HG03039 (cell line): ENCODE measurements at regions not wholly inside any gene's neighbourhood (a gene's known extent, or its start where the extent isn't known, plus 50 kb on each side); places are given as distances from the start of the nearest gene placed in this dataset.

Experiments used
- ATAC-seq: cut with Tn5 transposase; IDR thresholded peaks from one replicate; pipeline ENCODE4 v1.9.1; 2021; ENCODE audit warnings: mild to moderate bottlenecking, moderate library complexity; ENCODE audit not compliant: unreplicated experiment

DNA sequence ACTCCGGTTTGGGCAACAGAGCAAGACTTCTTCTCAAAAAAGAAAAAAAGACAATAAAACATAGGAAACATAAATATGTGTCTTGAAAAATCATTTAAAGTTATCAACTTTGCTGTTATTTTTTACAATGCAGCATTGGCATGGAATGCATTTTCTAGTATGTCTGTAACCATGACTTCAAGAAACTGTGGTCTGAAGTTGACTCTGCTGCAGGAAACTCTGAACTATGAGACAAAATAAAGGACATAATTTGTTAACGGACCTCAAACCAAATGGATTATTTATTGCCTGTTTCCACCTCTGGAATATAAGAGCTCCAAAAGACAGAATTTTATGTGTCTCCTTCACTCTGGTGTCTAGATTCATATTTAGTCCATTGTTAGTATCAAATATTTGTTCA lies 79.1 kb downstream of the TRIB2 start:
- ATAC-seq: no peak

DNA sequence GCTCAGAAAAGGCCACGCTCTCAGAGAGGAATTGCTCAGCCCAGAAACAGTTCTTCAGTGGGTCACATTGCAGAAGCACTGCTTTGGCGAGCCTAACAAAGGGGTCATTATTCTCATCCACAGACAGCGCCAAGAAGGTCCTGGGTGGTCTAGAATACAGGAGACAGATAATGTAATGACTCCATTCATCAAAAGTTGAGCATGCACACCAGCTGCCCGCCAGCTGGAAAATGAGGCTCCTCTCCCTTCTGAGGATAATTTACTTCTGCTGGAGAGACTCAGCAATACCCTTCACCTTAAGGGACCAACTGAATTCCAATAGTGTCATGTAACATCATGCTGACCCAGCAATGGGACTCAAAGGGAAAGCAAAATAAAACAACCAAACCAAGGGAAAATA lies 79.9 kb downstream of the TRIB2 start:
- no peak for ATAC-seq

DNA sequence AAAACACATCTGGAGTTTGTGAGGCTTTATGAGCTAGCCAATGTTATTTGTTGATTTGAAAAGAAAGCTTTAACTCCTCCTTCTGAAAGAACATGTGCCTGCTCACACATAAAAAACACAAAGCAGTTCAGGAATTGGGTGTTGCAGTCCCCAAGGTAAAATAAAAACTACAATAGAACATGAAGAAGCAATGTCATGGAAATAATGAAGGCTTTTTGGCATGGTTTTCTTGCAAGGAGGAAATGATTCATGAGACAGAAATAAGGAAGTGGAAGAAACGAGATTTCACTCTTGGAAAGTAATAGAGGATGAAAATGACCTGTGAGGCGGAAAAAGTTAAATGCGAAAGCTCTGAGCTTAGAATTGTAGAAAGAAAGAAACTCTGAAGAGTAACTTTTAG lies 81.1 kb downstream of the TRIB2 start:
- ATAC-seq: no peak

DNA sequence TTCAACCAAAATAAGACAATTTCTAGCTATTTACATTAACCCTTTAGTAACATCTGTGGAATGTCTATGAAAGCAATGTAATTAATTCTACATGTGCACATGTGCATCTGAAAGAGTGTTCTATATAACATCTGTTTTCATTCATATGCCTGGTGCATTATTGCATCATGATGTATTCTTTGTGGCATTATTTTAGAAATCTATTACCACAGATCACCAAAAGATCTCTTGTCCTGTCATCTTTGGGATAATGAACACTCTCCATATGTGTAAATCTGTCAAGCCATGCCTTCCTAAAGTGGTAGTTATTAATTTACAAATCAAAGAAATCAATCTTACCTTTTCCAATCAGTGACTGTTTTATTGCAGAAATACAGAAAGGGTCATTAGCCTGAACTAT lies 86.9 kb downstream of the TRIB2 start:
- no peak for ATAC-seq

DNA sequence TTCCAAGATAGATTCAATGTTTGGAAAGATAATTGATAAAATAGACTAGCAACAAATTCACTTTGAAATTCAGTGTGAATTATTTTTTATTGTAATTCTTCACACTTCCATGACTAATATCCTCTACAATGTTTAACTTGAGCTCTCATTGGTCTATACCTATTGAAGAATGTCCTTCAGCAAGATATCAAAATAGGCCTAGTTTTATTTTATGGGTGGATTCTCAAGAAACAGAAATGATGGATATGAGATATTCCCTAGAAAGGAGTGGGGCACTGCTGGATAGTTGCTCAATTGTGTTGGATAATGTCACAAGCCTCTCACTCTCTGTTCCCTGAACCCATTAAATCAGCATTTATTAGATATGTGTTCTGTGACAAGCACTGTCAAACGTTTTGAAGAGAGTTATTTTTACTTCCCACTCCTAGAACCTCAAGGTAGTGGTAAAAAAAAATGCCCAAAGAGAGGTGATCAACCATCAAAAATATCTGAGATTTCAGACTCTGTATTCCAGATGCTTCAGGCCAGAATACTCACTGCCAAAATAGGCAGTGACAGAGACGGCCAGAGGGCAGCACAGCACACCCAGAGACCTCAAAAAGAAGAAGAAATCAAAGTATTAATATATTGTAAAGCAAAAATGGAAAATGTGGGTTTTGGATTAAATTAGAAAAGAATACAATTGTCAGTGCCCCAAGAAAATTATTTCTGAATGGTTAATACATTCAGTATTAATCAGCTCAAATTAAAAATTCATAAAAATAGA lies 87.5 kb downstream of the TRIB2 start:
- ATAC-seq: no peak

DNA sequence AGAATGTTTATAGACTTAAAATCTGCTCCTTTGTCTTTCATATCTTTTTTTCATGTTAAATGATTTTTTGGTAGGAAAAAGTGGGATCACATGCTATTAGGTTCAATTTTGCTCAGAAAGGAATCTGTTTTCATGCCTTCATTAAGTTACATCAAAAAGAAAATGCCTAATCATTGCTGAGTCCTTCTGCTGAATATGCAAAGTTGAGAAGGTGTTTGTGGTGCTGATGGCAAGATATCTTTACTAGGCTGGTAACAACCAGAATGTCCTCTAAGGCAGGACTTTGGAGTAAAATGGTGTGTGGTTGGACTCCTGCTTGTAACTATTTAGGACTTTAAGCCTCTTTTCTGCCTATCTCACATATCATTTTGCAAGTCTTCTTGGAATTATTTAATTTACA lies 88.3 kb downstream of the TRIB2 start:
- no peak for ATAC-seq

DNA sequence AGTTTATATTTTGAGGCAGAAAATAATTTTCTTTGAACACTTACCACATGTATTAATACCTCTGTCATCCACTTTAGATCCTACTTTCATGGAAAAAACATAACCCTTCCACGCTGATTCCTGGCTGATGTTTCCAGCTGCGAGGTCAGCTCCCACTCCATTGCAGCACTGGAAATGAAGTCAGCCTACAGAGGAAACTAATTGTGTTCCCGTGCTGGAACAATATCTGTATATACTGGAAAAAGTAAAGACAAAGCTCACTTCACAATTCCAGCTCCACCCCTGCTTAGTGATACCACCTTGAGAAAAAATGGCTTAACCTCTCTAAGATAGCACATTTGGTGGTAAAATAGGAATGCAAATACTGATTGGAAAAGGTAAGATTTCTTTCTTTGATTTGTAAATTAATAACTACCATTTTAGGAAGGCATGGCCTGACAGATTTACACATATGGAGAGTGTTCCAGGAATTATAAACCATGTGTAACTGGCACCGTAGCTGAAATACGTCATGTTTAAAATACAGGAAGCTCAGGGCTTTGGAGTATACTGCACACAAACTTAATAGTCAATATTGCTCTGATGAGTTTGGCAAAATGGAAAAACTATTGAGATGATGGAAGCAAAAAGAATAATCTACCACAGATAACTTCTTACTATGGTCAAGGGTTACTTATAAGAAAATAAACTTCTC lies 90.0 kb downstream of the TRIB2 start:
- ATAC-seq: no peak

DNA sequence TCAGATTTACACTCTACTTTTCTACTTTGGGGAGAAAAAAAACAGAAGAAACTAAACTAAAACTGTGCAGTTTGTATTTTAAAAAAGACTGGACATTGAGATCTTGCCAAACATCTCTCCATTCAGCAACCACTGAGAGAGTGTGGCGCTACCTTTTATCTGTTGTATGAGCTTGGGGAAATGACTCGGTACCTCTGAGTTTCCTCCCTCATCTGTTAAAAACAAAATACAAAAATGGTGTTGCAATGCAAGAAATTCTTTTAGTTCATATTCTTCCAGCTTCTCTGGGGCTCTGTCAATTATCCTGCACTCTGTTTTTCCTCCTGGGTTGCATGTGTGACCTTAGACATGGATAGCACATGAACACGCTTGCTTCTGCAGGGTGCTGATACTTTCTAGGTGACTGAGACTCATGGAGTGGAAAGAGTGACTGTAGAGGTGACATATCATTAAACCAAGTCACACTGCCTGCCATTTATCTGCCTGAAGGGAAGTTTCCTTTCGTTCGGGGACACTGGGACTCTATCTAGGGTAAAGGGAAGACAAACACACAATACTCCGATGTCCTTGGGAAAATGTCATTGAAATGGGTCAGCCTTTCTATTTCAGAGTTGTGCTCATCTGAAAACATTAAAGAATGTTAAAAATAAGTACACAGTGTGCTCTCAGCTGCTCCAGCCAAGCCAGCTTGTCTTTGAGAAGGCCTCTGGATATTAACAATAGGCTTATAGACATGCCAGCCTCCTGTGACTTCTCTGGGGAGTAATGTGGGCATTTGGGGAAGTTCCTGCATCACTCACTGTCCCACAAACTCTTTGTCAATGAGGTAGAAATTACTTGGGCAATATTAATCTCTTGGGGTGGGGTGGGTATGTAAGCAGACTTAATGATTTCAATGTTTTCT lies 91.4 kb downstream of the TRIB2 start:
- ATAC-seq: no peak

DNA sequence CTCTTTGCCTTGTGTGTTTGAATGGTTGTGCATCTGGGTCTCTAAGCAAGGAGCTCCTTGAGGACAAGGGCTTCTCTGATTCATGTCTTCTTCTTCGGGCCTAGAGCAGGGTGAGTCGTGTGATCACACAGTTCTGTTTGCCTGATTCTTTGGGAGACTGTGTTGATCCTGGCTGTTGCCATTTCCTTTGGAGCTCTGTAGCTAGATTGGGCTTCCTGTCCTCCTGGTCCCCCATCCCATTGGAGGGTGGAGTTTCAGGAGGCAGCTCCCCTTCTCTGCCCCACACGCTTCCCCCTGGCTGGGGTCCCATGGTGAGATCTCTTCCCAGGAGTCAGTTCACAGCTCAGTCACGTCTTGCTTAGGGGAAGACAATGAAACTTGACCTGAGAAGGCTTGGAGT lies 92.8 kb downstream of the TRIB2 start:
- no peak for ATAC-seq

DNA sequence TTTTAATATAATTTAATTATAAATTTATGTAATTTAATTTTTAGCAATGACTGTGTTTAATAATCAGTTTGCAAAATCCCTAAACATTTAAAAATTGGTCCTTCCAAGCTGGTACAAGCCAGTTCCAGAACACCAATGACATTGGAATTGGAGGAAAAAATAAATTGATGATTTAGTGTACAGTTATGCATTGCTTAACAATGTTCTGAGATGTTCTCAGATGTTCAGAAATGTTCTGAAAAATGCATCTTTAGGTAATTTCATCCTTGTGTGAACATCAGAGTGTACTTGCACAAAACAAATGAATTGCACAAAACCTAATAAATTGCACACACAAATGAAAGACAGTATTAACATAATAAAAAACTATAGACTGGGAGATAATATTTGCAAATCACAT lies 95.2 kb downstream of the TRIB2 start:
- no peak for ATAC-seq

DNA sequence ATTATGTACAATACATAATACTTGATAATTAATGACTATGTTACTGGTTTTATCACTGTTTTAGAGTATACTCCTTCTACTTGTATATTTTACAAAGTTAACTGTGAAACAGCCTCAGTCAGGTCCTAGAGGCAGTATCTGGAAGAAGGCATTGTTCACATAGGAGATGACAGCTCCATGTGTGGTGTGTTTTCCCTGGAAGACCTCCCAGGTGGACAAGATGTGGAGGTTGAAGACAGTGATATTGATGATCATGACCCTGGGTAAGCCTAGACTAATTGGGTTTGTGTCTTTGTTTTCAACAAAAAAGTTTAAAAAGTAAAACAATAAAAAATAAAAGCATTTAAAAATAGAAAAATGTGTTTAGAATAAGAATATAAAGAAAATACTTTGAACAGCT lies 96.4 kb downstream of the TRIB2 start:
- no peak for ATAC-seq

DNA sequence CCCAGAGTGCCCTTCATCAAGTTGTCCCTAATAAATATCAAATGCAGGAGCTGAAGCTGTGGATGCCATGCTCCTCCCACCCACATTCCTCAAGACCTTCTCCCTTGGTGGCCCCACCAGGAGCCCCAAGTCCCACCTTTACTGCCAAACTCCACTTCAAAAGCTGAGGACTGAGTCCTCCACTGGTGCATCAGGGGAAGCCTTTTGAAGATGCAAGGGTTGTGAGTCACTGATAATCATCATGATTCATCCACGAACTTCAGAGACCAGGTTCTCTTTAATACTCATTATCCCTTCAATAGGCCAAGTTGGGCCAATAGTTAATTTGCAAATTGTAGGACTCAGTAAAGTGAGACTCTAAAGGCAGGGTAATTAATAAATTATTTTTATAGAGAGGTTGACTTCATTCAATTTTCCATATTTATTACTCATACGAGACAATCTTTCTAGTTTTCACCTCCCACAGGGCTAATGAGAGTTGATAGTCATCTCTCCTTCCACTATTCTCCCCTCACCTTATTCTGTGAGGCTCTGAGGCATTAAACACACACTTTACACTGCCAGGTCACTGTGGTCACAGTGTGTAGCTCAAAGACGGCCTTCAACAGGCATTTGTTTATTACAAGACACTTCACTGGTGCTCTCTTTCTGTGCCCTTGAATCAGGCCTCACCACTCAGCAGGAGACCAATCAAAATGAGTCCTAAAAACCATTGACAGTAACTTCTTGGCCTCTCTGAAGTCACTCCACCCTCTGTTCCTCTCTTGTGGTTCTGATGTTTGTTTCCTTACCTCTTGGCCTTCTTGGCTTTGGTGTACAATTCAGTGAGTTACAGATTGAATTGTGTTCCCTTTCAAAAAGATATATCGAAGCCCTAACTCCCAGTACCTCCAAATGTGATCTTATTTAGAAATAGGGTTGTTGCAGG lies 99.9 kb downstream of the TRIB2 start:
- no peak for ATAC-seq

DNA sequence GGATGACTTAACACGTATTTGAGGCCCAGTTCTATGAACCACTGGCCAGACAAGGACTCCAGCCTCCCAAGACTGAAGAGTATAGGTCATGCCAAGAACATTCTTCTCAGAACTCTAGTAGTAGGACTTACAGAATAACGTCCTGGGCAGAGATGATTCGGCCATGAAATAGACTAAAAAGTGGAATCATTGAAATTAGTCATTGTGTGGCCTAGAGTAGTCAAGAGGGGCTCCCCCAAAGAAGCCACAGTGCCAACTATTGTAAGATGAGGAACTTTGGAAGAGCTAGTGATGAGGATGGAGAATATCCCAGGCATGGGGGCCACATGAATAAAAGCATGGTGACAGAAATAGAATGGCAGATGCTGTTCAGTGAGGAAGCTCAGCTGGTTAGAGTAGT lies 101.1 kb downstream of the TRIB2 start:
- ATAC-seq: no peak

DNA sequence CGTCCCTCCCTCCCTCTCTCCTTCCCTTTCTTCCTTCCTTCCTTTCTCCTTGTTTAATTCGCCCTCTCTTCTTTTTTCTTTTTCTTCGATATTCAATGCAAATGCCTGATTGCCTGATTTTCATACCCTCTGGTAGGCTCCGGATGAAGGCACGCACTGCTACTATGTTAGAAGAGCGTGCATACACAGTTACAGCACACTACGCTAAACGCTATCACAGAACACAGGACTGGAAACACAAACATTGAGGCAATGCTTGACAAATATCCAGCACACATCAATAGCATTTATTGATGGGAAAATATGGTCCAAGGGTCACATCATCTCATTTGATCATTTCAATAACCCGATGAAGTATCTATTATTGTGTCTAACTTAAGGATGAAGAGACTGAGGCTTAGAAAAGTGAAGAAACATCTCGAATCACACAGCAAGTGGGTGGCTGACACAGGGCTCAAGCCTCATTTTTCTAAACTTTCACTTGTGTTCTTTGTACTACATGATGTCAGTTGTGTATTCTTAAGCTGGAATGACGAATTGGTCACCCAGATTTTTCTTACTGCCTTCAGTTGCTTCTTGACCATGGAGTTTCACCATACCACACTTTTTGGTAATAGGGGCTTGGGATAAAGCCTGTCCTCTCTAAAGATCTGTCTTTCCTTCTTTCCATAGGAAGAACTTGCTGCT lies 101.8 kb downstream of the TRIB2 start:
- ATAC-seq: no peak

DNA sequence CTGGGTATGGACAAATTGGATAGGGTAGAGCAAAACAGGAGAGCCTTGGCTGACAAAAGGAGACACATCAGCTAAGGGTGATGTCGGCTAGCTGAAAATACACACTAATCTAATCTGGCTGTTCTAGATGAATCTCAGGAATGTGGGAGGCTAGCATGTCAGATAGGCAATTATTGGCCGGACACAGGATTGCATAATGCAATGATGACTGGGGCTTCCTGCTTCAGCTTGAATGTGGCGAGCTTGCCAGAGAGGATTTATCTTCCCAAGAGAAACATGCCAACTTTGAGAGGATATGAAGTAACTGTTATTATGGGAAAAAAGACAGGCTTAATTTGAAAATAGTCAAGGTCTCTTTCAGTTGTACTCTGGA lies 102.4 kb downstream of the TRIB2 start:
- no peak for ATAC-seq

DNA sequence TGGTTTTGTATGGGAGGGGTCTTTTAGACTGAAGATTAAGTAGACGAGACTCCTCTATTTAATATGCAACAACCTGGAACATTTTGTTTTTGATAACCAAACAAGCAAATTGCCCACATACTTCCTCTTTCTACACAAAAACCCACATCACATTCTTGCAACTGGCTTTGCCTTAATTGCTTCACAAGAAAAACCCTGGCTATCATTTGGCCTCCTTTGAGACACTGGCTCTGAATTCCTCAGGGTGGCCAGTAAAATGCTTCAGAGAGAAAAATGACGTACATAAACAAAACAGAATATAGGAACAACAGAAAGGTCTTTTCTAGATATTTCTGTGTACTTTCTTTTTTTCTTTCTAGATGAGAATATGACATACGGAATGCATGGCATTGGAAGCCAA lies 103.0 kb downstream of the TRIB2 start:
- no peak for ATAC-seq

DNA sequence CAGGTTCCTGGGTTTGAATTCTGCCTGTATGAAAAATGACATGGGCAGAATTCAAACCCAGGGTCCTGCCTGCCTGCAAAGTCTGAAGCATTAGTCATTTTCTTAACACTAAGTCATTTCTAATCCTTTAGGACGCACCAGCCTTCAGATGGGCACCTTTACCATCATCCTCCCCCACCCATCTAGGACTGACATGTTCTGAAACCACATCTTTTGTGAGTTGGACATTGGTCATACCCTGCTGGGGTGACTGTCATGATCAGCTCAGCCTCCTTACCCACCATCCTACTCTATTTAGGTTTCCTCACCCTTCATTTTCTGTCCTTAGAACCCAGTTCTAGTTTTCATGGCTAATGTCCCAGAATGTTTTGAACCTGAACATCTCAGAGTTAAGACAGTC lies 104.9 kb downstream of the TRIB2 start:
- no peak for ATAC-seq

DNA sequence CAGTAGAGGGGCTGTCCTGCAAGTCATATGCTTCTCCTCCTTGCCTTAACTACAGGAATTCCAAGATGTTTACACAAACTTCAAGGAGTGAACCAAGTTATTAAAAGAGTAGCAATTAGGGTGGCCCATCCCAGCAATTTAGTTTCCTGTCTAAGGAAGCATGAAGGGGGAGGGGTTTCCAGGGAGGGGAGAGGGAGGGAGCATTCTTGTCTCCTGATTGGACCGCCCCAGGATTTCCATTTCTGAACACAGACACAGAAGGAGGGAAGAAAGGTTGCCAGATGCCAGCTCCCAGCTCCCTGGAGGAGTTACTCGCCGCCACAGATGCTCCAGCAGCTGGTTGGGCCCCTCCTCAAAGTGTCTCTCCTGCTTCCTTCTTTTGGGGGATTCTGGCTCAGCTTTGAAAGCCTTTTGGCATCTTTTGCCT lies 107.6 kb downstream of the TRIB2 start:
- ATAC-seq: no peak

DNA sequence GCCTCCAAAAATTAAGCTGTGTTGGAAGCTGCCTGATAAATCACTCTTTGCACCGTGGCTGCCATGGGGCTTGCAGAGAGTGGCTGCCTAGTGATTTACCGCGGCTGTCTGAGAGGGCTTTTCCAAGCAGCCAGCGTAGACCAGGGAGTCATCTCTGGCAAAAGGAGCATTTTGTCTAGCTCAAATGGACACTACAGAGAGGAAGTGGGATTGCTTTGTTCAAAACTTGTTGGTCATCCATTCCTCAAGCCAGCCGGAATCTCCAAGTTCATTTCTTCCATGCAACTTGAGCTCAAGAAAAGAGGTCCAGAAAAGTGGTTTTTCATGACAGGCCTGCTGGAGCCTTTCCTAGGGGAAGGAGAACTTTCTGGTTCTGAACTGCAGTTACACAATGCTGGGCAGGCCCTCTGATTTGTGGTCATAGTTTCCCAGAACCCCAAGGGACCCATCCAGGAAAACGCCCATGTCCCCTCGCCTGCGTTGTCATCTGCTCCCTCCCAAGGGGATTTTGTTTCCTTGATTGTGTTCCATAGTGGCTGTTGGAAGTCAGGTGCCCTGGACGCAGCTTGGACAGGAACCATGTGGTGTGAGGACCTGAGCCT lies 108.1 kb downstream of the TRIB2 start:
- no peak for ATAC-seq

DNA sequence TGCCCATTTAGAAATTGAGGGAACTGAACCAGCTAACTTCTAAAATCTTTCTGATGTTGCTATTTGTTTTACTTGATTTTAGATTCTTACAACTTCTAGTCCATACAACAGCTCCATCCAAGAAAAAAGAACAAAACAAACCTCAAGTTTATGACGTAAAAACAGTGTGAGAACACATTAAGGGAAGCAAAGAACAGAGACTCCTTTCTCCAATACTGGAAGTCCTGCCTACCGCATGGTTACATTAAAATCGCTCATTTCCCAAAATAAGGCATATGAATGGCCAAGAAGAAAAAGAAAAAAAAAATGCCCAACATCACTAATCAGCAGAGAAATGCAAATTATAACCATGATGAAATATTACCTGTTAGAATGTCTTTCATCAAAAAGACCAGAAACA lies 110.0 kb downstream of the TRIB2 start:
- ATAC-seq: no peak
